DMS153 treated with DMSO at 0.1 percent for 48 hours (cell line): ENCODE measurements at regions not wholly inside any gene's neighbourhood (a gene's known extent, or its start where the extent isn't known, plus 50 kb on each side); places are given as distances from the start of the nearest gene placed in this dataset.
"Not testable (repeated sequence)": the region's sequence is repeated elsewhere in the genome, so short reads cannot be mapped to it uniquely, and the experiment has no call there.

Source experiments
- DNase-seq: peaks from one replicate; lab custom pipeline; 2025; ENCODE audit not compliant: unreplicated experiment; lab: John Stamatoyannopoulos, UW

DNA sequence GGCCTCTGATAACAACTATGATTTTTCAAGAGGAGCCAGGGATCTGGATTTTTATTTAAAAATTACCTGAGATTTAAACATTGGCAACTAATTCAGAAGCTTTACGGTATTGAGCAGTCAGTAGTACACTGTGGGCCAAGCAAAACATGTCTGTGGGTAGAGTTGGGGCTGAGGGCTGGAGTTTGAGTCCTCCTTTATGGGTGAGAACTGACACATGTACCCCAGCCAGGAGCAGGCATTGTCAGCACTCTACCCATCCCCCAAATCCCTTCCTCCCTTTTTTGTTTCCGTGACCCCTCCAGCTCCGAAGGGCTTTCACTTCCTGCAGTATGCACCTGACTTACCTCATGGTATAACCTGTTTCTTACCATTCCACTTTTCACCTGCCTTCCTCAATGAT, 131.4 kb downstream of the SNX5 start:
- DNase-seq = no peak

- DNase-seq = no peak
These were observed 132.2 kb downstream of the SNX5 start for GRCh38 chr20:17836303-17836861.

- no peak for DNase-seq
These were observed 132.7 kb downstream of the SNX5 start for GRCh38 chr20:17835934-17836300.

DNA sequence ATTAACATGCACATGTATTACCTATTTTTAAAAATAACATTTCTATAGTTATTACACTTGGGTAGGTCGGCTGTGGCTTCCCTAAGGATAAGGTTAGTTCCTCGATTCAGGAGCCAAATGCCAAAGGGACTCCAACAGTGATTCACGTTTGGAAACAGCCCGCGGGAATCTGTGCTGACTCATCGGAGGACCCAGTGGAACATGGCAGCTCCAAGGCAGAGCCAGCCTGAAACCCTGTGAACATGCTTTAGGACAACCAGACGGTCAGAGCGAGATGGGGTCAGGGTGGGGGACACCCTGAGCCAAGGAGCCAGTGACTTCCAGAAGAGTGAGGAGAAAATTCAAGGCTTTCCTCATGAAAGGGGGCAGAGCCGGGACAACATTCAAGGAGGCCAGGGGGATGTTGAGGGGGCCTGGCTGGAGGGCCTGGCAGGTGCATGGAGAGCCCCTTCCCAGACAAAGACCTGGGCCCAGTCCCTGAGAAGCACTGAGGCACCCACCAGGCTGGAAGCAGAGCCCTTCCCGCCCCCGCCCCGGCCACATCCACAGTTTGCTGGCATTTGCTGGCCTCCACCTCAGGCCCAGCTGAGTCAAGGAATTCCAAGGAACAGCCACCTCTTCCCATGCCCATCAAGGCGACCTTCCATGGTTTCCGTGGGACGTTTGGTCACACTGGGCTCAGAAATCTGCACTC, 133.2 kb downstream of the SNX5 start:
- no peak for DNase-seq

DNA sequence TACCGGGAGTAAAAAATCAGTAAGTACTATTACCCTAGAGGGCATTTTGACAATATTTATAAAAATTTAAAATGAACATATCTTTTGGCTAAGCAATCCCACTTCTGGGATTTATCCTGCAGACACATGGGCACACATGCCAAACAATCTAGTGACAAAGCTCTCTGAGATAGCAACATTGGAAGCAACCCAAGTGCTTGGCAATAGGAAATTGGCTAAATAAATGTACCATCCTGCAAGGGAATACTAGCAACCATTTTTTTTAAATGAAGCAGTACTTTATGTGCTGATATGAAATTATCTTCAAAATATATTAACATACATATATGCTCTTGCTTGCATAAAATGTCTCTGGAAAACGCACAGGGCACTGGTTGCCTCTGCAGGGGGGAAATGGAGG, 133.8 kb downstream of the SNX5 start:
- DNase-seq = no peak

- DNase-seq = no peak
These were observed 133.4 kb downstream of the BANF2 start for GRCh38 chr20:17833036-17833674.

- no peak for DNase-seq
These were observed 132.6 kb downstream of the BANF2 start for GRCh38 chr20:17832236-17832915.

DNA sequence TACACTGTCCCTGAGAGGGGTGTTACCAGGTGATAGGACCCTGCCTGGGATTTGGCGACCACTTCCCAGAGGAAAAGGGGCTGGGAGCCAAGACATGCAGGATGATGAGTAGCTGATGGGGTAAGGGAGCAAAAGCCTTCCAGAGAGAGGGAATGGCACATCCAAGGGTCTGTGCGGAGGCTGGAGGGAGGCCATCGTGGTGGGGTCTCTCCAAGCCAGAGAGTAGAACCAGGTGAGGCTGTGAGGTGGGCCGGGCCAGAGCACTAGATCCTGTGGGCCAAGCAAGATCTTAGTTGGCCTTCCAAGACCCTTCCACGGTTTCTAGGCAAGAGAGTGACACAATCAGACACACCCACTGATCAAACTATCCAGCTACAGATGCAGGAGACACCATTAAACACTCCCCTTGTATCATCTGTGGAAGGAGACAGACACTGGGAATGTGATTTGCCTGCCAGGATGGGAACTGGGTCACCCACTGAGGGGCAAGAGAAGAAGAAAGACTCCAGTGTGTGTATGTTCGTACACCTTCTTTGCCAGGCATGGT, 128.9 kb downstream of the BANF2 start:
- DNase-seq = no peak

DNA sequence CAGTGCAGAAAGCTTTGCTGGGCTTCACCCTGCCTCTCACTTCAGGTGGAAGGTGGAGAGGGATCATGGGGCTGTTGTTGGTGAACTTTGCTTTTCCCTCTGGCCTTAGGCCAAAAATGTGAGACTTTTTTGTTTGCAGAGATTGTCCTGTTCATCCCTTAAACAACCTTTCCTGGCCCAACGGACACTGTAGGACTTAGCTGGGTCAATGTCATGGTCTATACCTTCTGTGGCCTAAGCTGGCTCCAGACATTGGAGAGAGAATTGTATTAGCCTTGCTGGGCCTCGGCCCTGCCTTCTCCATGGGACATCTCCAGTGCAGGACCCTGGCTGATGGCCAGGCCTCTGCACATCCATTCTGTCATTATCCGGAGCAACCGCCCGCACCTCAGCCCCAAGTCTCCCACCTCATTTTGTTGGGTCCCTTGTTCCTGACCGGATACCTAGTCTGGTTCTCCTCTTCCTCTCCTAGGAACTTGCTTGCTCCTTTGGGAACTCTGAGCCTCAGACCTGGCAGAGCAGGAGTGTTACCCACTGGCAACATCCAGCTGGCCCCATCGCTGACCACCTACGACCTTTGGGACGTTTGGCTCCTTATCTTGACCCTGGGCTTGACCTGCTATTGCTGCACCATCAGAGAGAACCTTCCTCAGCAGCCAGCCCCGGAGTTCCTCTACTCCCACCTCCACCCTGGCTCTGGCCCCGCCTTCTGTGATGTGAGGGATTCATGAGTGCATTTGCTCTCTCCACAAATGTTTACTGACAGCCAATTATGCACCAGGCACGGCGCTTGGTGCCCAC, 128.2 kb downstream of the BANF2 start:
- no peak for DNase-seq

GRCh38 chr20:17827079-17827478, 127.3 kb downstream of the BANF2 start:
- no peak for DNase-seq

- no peak for DNase-seq
These were observed 126.4 kb downstream of the BANF2 start for GRCh38 chr20:17825960-17826843.

GRCh38 chr20:17825252-17825959, 125.6 kb downstream of the BANF2 start:
- DNase-seq = no peak

DNA sequence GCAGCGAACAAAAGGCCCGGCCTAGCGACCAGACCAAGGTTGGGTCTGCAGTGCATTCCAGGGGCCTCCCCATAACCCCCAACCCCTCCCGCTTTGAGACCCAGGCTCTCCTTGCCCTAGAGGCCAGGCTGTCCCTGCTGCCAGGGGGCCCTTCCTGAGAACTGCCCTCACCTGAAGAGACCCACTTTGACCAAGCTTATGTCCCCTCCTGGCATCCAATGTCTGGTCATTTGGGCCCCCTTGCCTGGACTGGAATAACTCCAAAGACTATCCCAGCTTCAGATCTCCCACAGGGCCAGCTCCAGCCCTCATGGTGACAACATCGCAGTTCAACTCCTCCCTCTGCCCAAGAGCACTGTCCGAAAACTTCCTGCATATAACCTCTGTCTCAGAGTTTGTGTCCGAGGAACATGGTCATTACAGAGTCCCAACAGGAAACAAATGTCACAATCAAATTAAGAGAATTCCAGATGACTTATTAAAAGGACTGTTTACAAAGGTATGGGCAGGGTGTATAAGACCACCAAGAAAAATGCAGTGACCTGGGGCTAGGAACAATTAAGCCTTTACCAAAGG, 125.0 kb downstream of the BANF2 start:
- DNase-seq = no peak

GRCh38 chr20:17823409-17824144, 123.8 kb downstream of the BANF2 start:
- no peak for DNase-seq

DNA sequence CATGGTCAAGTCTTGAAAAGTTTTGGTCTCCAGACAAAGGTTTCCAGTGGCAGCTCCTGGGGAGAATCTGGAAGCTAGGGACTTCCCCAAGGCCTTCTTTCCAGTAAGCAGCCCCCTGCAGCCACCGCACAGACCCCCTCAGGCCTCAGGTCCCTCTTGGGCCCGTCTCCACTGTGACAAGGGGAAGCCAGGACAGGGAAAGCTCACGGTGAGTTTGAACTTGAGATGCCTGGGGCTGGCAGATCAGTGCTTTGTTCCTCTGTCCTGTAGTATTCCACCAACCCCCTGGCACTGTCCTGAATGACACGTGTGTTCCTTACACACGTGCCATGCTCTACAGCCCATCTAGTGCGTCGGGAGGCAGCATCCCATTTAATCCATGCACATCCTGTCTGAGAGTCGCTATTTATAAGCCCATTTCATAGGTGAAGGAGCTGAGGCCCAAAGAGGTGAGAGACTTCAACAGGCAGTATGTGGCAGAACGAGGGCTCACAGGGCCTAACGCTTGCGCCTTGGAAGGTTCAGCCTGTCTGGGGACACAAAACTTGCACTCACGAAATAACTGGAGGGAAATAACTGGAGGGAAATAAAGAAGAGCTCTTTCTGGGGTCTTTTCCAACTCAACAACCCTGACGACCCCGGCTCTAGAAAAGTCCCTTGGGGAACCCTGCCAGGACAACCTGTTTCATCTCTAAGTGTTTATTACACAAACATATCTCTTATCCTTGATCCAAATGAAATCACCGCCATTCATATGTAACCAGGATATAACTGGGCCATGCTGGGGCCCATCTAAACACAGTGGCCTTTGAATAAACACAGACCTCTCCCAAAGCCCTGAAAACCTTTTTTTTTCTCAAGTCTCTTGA, 123.0 kb downstream of the BANF2 start:
- DNase-seq = no peak

DNA sequence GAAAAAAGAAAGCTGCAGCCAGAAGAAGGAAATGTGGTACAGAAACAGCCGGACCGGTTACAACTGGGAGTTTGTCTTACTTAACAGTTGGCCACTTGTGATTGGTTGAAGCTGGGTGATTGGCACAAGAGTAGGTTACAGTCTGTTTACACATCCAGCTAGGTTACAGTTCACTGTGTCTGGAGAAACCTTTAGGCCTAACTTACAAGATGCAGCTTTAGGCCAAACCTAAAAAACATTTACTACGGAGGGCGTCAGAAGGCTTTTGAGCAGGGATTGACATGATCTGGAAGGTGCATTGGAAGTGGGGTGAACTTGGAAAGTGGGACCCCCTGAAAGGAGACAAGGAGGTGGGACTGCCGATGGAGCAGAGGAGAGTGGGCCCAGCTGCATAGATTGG, 122.3 kb downstream of the BANF2 start:
- no peak for DNase-seq

- DNase-seq = not testable (repeated sequence)
These were observed 121.8 kb downstream of the BANF2 start for GRCh38 chr20:17821606-17822005.
